Ishikawa (cell line): ENCODE measurements at regions not wholly inside any gene's neighbourhood (a gene's known extent, or its start where the extent isn't known, plus 50 kb on each side); places are given as distances from the start of the nearest gene placed in this dataset.

ENCODE experiments used
- CEBPB ChIP-seq: IDR thresholded peaks from 2 replicates; pipeline ENCODE4 v1.6.1; 2012
- NFIC ChIP-seq: IDR thresholded peaks from 2 replicates; pipeline ENCODE4 v1.6.1; 2012
- REST ChIP-seq: IDR thresholded peaks from 2 replicates; pipeline ENCODE4 v1.6.1; 2012; ENCODE audit warnings: low read depth, mild to moderate bottlenecking
- TAF1 ChIP-seq: IDR thresholded peaks from 2 replicates; pipeline ENCODE4 v1.6.1; 2012; ENCODE audit warnings: low read depth, mild to moderate bottlenecking
- TEAD4 ChIP-seq: IDR thresholded peaks from 2 replicates; pipeline ENCODE4 v1.6.1; 2012

GRCh38 chr15:38885001-38885400, 320.4 kb upstream of the RASGRP1 start:
- TF ChIP-seq TEAD4 (no peak), TAF1 (no peak), CEBPB (no peak), NFIC (no peak), REST (no peak)
